ENCODE measurements at regions not wholly inside any gene's neighbourhood (a gene's known extent, or its start where the extent isn't known, plus 50 kb on each side); places are given as distances from the start of the nearest gene placed in this dataset.

DNA sequence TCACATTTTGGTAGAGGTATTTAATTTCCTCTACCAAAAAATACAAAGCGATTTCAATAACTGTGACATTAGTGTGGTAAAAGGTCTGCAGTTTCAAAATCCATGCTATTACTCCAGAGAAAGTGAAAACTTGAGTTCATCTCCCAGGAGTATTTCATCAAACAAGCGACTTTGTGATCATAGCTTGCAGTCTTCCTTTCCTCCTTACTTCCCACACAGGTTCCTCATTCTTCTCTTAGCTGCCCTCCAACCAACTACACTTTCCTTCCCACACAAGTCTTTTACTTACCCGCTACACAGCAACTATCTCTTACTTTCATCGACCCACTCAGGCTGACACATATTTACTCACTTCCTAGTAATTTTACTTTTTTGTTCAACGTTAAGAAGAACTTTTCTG, 413.4 kb upstream of the USP15 start:
- TF ChIP-seq CTCF (IDR thresholded peaks at IDR 0.05) (no peak), ZFX (IDR thresholded peaks at IDR 0.05; ENCODE audit: borderline replicate concordance) (no peak)

All from 22Rv1 (cell line).